ENCODE measurements at regions not wholly inside any gene's neighbourhood (a gene's known extent, or its start where the extent isn't known, plus 50 kb on each side); places are given as distances from the start of the nearest gene placed in this dataset.
"Not testable (repeated sequence)": the region's sequence is repeated elsewhere in the genome, so short reads cannot be mapped to it uniquely, and the experiment has no call there.

DNA sequence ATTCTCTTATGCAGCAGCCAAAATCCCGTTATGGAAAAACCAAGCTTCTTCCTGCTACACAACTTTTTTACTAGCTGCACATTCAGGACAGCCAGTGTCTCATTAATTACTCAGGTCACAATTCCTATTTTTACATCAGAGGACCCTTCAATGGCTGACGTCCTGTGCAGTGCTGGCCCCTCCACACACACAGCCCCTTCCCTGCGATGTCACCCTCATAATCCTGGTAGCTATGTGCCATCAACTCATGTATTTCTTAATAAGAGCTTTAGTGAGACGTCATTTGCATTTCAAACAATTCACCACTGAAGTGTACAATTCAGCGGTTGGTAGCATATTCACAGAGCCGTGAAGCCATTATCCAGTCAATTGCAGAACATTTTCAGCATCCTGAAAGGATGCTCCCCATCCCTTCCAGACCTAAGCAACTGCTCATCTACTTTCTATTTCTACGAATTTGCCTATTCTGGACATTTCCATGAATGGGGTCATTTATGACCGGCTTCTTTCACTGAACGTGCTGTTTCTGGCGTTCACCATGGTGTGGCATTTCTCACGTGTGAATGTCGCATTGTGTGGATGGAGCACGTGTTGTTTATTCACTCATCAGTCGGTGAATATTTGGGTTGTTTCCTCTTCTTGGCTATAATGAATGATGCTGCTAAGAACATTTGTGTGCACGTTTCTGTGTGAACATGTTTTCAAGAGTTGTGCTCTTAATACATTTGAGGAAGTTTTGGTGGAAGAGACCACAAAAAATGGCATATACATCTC, 126.0 kb downstream of the KCNJ12 start:
- H3K23ac ChIP-seq (ENCODE audit: insufficient read length); H3K56ac ChIP-seq (replicated peaks; ENCODE audit: insufficient read length, low read depth, low read length); H3K4me2 ChIP-seq (ENCODE audit: insufficient read depth in 1 of 2, low read depth in 2 of 2, low read length in 2 of 2); H2BK120ac ChIP-seq (replicated peaks; ENCODE audit: low read depth, low read length); H2BK12ac ChIP-seq (ENCODE audit: low read depth, low read length); H3K27me3 ChIP-seq (replicated peaks in 1 of 4; ENCODE audit: control insufficient read depth in 3 of 4, extremely low read depth in 1 of 4, insufficient read depth in 3 of 4, low read length in 3 of 4); H4K8ac ChIP-seq (ENCODE audit: extremely low read depth, insufficient read depth, low read length); H2AK5ac ChIP-seq (ENCODE audit: low read depth, low read length); DNase-seq (ENCODE audit: low read depth in 1 of 2, low spot score in 2 of 2); H3K14ac ChIP-seq (ENCODE audit: insufficient read length); H3K4me1 ChIP-seq (replicated peaks in 1 of 4; ENCODE audit: control insufficient read depth in 3 of 4, insufficient read depth in 4 of 4, low read length in 3 of 4); H3K79me1 ChIP-seq (ENCODE audit: low read depth, low read length); H3K23me2 ChIP-seq (ENCODE audit: low read depth, low read length); H3K9me3 ChIP-seq (ENCODE audit: insufficient read depth in 2 of 2, low read depth in 1 of 2, low read length in 1 of 2); H4K91ac ChIP-seq (replicated peaks; ENCODE audit: insufficient read length, low read length); H3K79me2 ChIP-seq (ENCODE audit: control insufficient read depth in 1 of 2, insufficient read depth in 2 of 2, low read length in 2 of 2); H3K27ac ChIP-seq (ENCODE audit: low read depth, low read length); H2BK5ac ChIP-seq (ENCODE audit: low read depth, low read length); H4K5ac ChIP-seq (ENCODE audit: insufficient read length, low read depth, low read length); H3K36me3 ChIP-seq (ENCODE audit: control insufficient read depth in 2 of 4, insufficient read depth in 4 of 4, low read length in 3 of 4); H3K4ac ChIP-seq (replicated peaks; ENCODE audit: insufficient read length, low read depth, low read length); H3K18ac ChIP-seq (ENCODE audit: extremely low read depth, low read length); H2BK15ac ChIP-seq (ENCODE audit: low read length); H3K9ac ChIP-seq (replicated peaks in 1 of 4; ENCODE audit: extremely low read depth in 1 of 4, low read depth in 3 of 4, low read length in 3 of 4); H3K4me3 ChIP-seq (ENCODE audit: extremely low read depth in 1 of 4, insufficient read depth in 2 of 4, low read depth in 3 of 4, low read length in 4 of 4); H2BK20ac ChIP-seq (ENCODE audit: low read length); POLR2A ChIA-PET (ENCODE audit: partially characterized antibody); H4K20me1 ChIP-seq (replicated peaks in 1 of 2; ENCODE audit: control insufficient read depth in 1 of 2, insufficient read depth in 2 of 2, low read length in 2 of 2); H2AFZ ChIP-seq (ENCODE audit: low read length): not testable (repeated sequence)
- CTCF ChIA-PET (ENCODE audit: partially characterized antibody) = interaction anchor here (0.6 to 1.6 kb wide), 4 partner anchors 9 to 712 kb away, joined by 3 to 5 read pairs (median 3); no protein-coding TSS in a partner anchor
- FAIRE-seq = peak; percentile 58
- whole genome bisulfite sequencing, 2 experiments (ENCODE audit: extremely low coverage in 1 of 2, insufficient coverage in 1 of 2, insufficient read length in 1 of 2, insufficient replicate concordance in 2 of 2, low coverage in 1 of 2, low lambda C conversion rate in 2 of 2, missing lambda C conversion rate in 1 of 2) = 87% methylated on average over 15 of the region's 15 CpGs; no CpG with 5 or more reads in 1 of the 2 experiments
